Liver (tissue), 8 donors: ENCODE measurements at regions not wholly inside any gene's neighbourhood (a gene's known extent, or its start where the extent isn't known, plus 50 kb on each side); places are given as distances from the start of the nearest gene placed in this dataset.

Experiments
- DNase-seq: peaks from one replicate; pipeline ENCODE4 v3.0.0-alpha.2; 2017; ENCODE audit warnings: low spot score
- H3K27ac ChIP-seq, 2 donors: one replicate each; pipeline ENCODE4 v1.7.0; 2013; ENCODE audit warnings: inconsistent platforms in 2 of 2, low read length in 2 of 2, control low read depth in 1 of 2, low read depth in 1 of 2, mild to moderate bottlenecking in 1 of 2
- H3K27me3 ChIP-seq, 4 donors: one replicate each; pipeline versions ENCODE4 v1.6.1 to v1.7.0; 2013; ENCODE audit warnings: low read length in 3 of 4, inconsistent platforms in 1 of 4, mild to moderate bottlenecking in 1 of 4, moderate library complexity in 1 of 4; ENCODE audit not compliant: control insufficient read depth in 4 of 4, insufficient read depth in 4 of 4
- H3K36me3 ChIP-seq, 4 donors: one replicate each; pipeline versions ENCODE4 v1.6.1 to v1.7.0; 2013; ENCODE audit warnings: low read length in 3 of 4, mild to moderate bottlenecking in 3 of 4, low read depth in 1 of 4, moderate library complexity in 1 of 4; ENCODE audit not compliant: control insufficient read depth in 4 of 4, insufficient read depth in 3 of 4
- H3K4me1 ChIP-seq, 4 donors: one replicate each; pipeline versions ENCODE4 v1.6.1 to v1.7.0; 2013; ENCODE audit warnings: low read length in 3 of 4, mild to moderate bottlenecking in 3 of 4, moderate library complexity in 1 of 4; ENCODE audit not compliant: control insufficient read depth in 4 of 4, insufficient read depth in 4 of 4
- H3K4me3 ChIP-seq, 3 donors: one replicate each; pipeline versions ENCODE4 v1.6.1 to v1.7.0; 2013; ENCODE audit warnings: low read length in 3 of 3, control low read depth in 1 of 3, low read depth in 1 of 3, mild to moderate bottlenecking in 1 of 3
- H3K9ac ChIP-seq, 2 donors: one replicate each; pipeline ENCODE4 v1.7.0; 2013; ENCODE audit warnings: low read length in 2 of 2, mild to moderate bottlenecking in 2 of 2, moderate library complexity in 2 of 2, control low read depth in 1 of 2, low read depth in 1 of 2
- H3K9me3 ChIP-seq, 4 donors: one replicate each; pipeline versions ENCODE4 v1.6.1 to v1.7.0; 2013; ENCODE audit warnings: low read length in 3 of 4; ENCODE audit not compliant: control insufficient read depth in 4 of 4
- EGR1 ChIP-seq, 2 donors: IDR thresholded peaks; 2 replicates each; pipeline ENCODE4 v1.6.1; 2016 to 2018; ENCODE audit warnings: antibody characterized with exemption in 2 of 2, low read depth in 2 of 2
- FOXA1 ChIP-seq: IDR thresholded peaks from 2 replicates; pipeline ENCODE4 v1.6.1; 2016; ENCODE audit warnings: antibody characterized with exemption
- FOXA2 ChIP-seq: IDR thresholded peaks from 2 replicates; pipeline ENCODE4 v1.6.1; 2016; ENCODE audit warnings: antibody characterized with exemption
- GABPA ChIP-seq, 2 donors: IDR thresholded peaks in 1 of 2; conservative IDR thresholded peaks in 1 of 2; 2 replicates each; pipeline ENCODE4 v1.6.1; 2016; ENCODE audit warnings: antibody characterized with exemption in 2 of 2, mild to moderate bottlenecking in 1 of 2, moderate library complexity in 1 of 2
- HNF4A ChIP-seq, 2 donors: conservative IDR thresholded peaks; 2 replicates each; pipeline ENCODE4 v1.6.1; 2016; ENCODE audit warnings: antibody characterized with exemption in 2 of 2, mild to moderate bottlenecking in 2 of 2
- HNF4G ChIP-seq: IDR thresholded peaks from 2 replicates; pipeline ENCODE4 v1.6.1; 2016; ENCODE audit warnings: antibody characterized with exemption
- JUND ChIP-seq, 2 donors: IDR thresholded peaks; 2 replicates each; pipeline ENCODE4 v1.6.1; 2016; ENCODE audit warnings: antibody characterized with exemption in 2 of 2
- NR2F2 ChIP-seq: IDR thresholded peaks from 2 replicates; pipeline ENCODE4 v1.6.1; 2016; ENCODE audit warnings: antibody characterized with exemption
- RAD21 ChIP-seq, 2 donors: IDR thresholded peaks; 2 replicates each; pipeline ENCODE4 v1.6.1; 2016; ENCODE audit warnings: antibody characterized with exemption in 2 of 2, mild to moderate bottlenecking in 2 of 2
- RXRA ChIP-seq, 2 donors: IDR thresholded peaks; 2 replicates each; pipeline ENCODE4 v1.6.1; 2017 to 2018; ENCODE audit warnings: antibody characterized with exemption in 2 of 2, mild to moderate bottlenecking in 1 of 2
- SP1 ChIP-seq: IDR thresholded peaks from 2 replicates; pipeline ENCODE4 v1.6.1; 2018; ENCODE audit warnings: antibody characterized with exemption, mild to moderate bottlenecking
- TAF1 ChIP-seq: conservative IDR thresholded peaks from 2 replicates; pipeline ENCODE4 v1.6.1; 2016; ENCODE audit warnings: antibody characterized with exemption, mild to moderate bottlenecking
- YY1 ChIP-seq: IDR thresholded peaks from 2 replicates; pipeline ENCODE4 v1.6.1; 2016; ENCODE audit warnings: antibody characterized with exemption, mild to moderate bottlenecking
- WGBS: extraction: QIAGEN DNeasy Blood & Tissue Kit; methylation state at CpG from one replicate; pipeline ENCODE4 v1.1.7; 2013; 5-methylcytosine and 5-hydroxymethylcytosine counted together
- TF ChIP-seq, protein P1 (sequence below): IDR thresholded peaks from 2 replicates; pipeline ENCODE4 v1.6.1; 2016; ENCODE audit warnings: antibody characterized with exemption
- TF ChIP-seq, protein P2 (sequence below): IDR thresholded peaks from 2 replicates; pipeline ENCODE4 v1.6.1; 2016; ENCODE audit warnings: antibody characterized with exemption
- TF ChIP-seq, protein P3 (sequence below): IDR thresholded peaks from 2 replicates; pipeline ENCODE4 v1.6.1; 2016; ENCODE audit warnings: antibody characterized with exemption, mild to moderate bottlenecking
- TF ChIP-seq, protein P4 (sequence below): fragments of 150-350 bp; IDR thresholded peaks from 2 replicates; pipeline ENCODE4 v1.5.1; 2017; ENCODE audit warnings: improper control_type of control experiment, low read depth, low read length; ENCODE audit not compliant: missing input control
- TF ChIP-seq, protein P5 (sequence below): IDR thresholded peaks from 2 replicates; pipeline ENCODE4 v1.6.1; 2016; ENCODE audit warnings: antibody characterized with exemption
- donor health status: healthy.
- donor health status: healthy.
- donor health status: healthy.
- donor health status: healthy.
- donor health status: healthy.

DNA sequence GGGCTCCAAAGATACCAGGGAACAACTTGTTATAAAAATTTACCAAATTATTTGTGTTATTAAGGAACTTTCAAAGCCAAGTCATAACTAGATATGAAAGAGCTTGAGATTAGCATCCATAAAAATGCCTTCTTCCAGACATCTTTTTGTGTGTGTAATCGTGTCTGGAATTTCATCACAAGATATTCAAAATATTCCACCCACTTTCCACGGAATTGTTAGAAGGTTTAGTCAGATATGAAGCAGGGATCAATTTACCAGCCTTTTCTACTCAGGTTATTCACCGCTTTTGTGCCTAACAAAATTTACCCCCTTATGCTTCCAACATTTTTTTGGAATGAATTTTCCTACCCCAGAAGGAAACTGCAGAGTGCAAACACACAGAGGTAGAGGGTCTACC, 130.2 kb upstream of the ACVR2A start:
- Histone ChIP-seq H3K4me1 (no peaks in the 10 kb centered on the region), H3K36me3 (no peaks in the 10 kb centered on the region), H3K9ac (no peak overlapping the region), H3K27me3 (no peaks in the 10 kb centered on the region), H3K27ac (no peak overlapping the region), H3K4me3 (no peak overlapping the region), H3K9me3 (no peaks in the 10 kb centered on the region)
- TF ChIP-seq RAD21 (IDR thresholded peaks at IDR 0.05) = no peak
- no peak for TF ChIP-seq FOXA1
- no peak for TF ChIP-seq NR2F2
- TF ChIP-seq FOXA2 = no peak
- TF ChIP-seq, protein P1, sequence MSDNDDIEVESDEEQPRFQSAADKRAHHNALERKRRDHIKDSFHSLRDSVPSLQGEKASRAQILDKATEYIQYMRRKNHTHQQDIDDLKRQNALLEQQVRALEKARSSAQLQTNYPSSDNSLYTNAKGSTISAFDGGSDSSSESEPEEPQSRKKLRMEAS = no peak
- no peak for TF ChIP-seq EGR1 (IDR thresholded peaks at IDR 0.05; ENCODE audit: low read depth in 2 of 2)
- no peak for TF ChIP-seq TAF1
- no peak for TF ChIP-seq HNF4G
- TF ChIP-seq, protein P2, sequence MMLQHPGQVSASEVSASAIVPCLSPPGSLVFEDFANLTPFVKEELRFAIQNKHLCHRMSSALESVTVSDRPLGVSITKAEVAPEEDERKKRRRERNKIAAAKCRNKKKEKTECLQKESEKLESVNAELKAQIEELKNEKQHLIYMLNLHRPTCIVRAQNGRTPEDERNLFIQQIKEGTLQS = no peak
- TF ChIP-seq GABPA (IDR thresholded peaks at IDR 0.05 in 1 of 2, conservative IDR thresholded peaks at IDR 0.05 in 1 of 2) = no peak
- TF ChIP-seq JUND (IDR thresholded peaks at IDR 0.05) = no peak
- DNase-seq = no peak
- 76% methylated on average over 3 of the region's 3 CpGs for WGBS

DNA sequence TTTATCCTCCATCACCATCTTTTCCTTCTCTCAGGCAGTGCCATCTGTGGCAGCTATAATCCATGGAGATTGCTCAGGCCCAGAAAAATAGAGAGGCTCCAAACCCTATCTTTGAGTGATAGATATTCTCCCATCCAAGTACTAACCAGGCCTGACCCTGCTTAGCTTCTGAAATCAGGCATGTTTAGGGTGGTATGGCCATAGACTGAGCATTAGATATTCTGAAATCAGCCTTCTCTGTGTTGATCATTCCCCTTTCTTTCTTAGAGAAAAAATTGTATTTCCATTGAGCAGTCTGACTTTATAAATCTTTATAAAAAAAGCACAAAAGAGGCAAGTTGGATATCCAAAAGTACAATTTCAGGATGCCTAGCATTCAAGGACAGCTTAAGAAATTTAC, 131.5 kb upstream of the ACVR2A start:
- H3K27me3 ChIP-seq = no peaks in the 10 kb centered on the region
- H3K4me3 ChIP-seq = no peak overlapping the region
- no peak overlapping the region for H3K27ac ChIP-seq
- no peaks in the 10 kb centered on the region for H3K9me3 ChIP-seq
- DNase-seq = no peak
- H3K4me1 ChIP-seq = no peaks in the 10 kb centered on the region
- no peak for TF ChIP-seq GABPA (IDR thresholded peaks at IDR 0.05 in 1 of 2, conservative IDR thresholded peaks at IDR 0.05 in 1 of 2)
- TF ChIP-seq JUND (IDR thresholded peaks at IDR 0.05) = no peak
- TF ChIP-seq, protein P3, sequence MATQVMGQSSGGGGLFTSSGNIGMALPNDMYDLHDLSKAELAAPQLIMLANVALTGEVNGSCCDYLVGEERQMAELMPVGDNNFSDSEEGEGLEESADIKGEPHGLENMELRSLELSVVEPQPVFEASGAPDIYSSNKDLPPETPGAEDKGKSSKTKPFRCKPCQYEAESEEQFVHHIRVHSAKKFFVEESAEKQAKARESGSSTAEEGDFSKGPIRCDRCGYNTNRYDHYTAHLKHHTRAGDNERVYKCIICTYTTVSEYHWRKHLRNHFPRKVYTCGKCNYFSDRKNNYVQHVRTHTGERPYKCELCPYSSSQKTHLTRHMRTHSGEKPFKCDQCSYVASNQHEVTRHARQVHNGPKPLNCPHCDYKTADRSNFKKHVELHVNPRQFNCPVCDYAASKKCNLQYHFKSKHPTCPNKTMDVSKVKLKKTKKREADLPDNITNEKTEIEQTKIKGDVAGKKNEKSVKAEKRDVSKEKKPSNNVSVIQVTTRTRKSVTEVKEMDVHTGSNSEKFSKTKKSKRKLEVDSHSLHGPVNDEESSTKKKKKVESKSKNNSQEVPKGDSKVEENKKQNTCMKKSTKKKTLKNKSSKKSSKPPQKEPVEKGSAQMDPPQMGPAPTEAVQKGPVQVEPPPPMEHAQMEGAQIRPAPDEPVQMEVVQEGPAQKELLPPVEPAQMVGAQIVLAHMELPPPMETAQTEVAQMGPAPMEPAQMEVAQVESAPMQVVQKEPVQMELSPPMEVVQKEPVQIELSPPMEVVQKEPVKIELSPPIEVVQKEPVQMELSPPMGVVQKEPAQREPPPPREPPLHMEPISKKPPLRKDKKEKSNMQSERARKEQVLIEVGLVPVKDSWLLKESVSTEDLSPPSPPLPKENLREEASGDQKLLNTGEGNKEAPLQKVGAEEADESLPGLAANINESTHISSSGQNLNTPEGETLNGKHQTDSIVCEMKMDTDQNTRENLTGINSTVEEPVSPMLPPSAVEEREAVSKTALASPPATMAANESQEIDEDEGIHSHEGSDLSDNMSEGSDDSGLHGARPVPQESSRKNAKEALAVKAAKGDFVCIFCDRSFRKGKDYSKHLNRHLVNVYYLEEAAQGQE = no peak
- no peak for TF ChIP-seq RAD21 (IDR thresholded peaks at IDR 0.05)
- TF ChIP-seq HNF4A (conservative IDR thresholded peaks at IDR 0.05) = no peak
- no peak for TF ChIP-seq FOXA2
- TF ChIP-seq, protein P1 = no peak
- no peak for TF ChIP-seq NR2F2
- TF ChIP-seq SP1 = no peak
- TF ChIP-seq EGR1 (IDR thresholded peaks at IDR 0.05; ENCODE audit: low read depth in 2 of 2) = no peak
- no peak for TF ChIP-seq TAF1
- TF ChIP-seq, protein P4, sequence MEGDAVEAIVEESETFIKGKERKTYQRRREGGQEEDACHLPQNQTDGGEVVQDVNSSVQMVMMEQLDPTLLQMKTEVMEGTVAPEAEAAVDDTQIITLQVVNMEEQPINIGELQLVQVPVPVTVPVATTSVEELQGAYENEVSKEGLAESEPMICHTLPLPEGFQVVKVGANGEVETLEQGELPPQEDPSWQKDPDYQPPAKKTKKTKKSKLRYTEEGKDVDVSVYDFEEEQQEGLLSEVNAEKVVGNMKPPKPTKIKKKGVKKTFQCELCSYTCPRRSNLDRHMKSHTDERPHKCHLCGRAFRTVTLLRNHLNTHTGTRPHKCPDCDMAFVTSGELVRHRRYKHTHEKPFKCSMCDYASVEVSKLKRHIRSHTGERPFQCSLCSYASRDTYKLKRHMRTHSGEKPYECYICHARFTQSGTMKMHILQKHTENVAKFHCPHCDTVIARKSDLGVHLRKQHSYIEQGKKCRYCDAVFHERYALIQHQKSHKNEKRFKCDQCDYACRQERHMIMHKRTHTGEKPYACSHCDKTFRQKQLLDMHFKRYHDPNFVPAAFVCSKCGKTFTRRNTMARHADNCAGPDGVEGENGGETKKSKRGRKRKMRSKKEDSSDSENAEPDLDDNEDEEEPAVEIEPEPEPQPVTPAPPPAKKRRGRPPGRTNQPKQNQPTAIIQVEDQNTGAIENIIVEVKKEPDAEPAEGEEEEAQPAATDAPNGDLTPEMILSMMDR = no peak
- TF ChIP-seq FOXA1 = no peak
- TF ChIP-seq RXRA (IDR thresholded peaks at IDR 0.05) = no peak
- no peak for TF ChIP-seq YY1
- TF ChIP-seq, protein P5, sequence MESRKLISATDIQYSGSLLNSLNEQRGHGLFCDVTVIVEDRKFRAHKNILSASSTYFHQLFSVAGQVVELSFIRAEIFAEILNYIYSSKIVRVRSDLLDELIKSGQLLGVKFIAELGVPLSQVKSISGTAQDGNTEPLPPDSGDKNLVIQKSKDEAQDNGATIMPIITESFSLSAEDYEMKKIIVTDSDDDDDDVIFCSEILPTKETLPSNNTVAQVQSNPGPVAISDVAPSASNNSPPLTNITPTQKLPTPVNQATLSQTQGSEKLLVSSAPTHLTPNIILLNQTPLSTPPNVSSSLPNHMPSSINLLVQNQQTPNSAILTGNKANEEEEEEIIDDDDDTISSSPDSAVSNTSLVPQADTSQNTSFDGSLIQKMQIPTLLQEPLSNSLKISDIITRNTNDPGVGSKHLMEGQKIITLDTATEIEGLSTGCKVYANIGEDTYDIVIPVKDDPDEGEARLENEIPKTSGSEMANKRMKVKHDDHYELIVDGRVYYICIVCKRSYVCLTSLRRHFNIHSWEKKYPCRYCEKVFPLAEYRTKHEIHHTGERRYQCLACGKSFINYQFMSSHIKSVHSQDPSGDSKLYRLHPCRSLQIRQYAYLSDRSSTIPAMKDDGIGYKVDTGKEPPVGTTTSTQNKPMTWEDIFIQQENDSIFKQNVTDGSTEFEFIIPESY = no peak
- H3K9ac ChIP-seq = no peak overlapping the region
- no peaks in the 10 kb centered on the region for H3K36me3 ChIP-seq
